DND-41 (cell line): ENCODE measurements at regions not wholly inside any gene's neighbourhood (a gene's known extent, or its start where the extent isn't known, plus 50 kb on each side); places are given as distances from the start of the nearest gene placed in this dataset.

Source experiments
- ATAC-seq: fragments of 200-7000 bp; cut with Tn5 transposase; 3 replicates; pipeline ENCODE4 v1.9.1; 2021; ENCODE audit warnings: low read depth; ENCODE audit not compliant: insufficient read depth
- DNase-seq: peaks from one replicate; pipeline ENCODE4 v3.0.0-alpha.2; 2020
- H2AFZ ChIP-seq: 2 replicates; pipeline ENCODE4 v1.6.0; 2012; ENCODE audit warnings: low read depth, low read length
- H3K27ac ChIP-seq: 2 replicates; pipeline ENCODE4 v1.5.1; 2012; ENCODE audit warnings: low read length, inconsistent platforms
- H3K27me3 ChIP-seq: fragments of 200-600 bp; sonication (generic); 2 replicates; pipeline ENCODE4 v1.6.0; 2012; ENCODE audit warnings: low read length, mild to moderate bottlenecking, inconsistent platforms; ENCODE audit not compliant: insufficient read depth, poor library complexity
- H3K36me3 ChIP-seq: 2 replicates; pipeline ENCODE4 v1.5.1; 2012; ENCODE audit warnings: low read length, inconsistent platforms; ENCODE audit not compliant: insufficient read depth
- H3K4me1 ChIP-seq: 2 replicates; pipeline ENCODE4 v1.5.1; 2012; ENCODE audit warnings: mild to moderate bottlenecking, low read length; ENCODE audit not compliant: insufficient read depth
- H3K4me2 ChIP-seq: 2 replicates; pipeline ENCODE4 v1.6.0; 2012; ENCODE audit warnings: mild to moderate bottlenecking, moderate library complexity, low read length, inconsistent platforms; ENCODE audit not compliant: insufficient read depth
- H3K4me3 ChIP-seq, 2 experiments: fragments of 200-600 bp in 1 of 2; shearing (Covaris generic) in 1 of 2; 2 replicates each; pipeline ENCODE4 v1.5.1; 2012 to 2016; ENCODE audit warnings: inconsistent platforms in 2 of 2, low read length in 2 of 2, mild to moderate bottlenecking in 2 of 2, low read depth in 1 of 2, moderate library complexity in 1 of 2
- H3K79me2 ChIP-seq: 2 replicates; pipeline ENCODE4 v1.6.0; 2012; ENCODE audit warnings: low read length, inconsistent platforms; ENCODE audit not compliant: insufficient read depth
- H3K9ac ChIP-seq: 2 replicates; pipeline ENCODE4 v1.6.0; 2012; ENCODE audit warnings: low read depth, mild to moderate bottlenecking, inconsistent platforms, low read length, moderate library complexity
- H3K9me3 ChIP-seq: 2 replicates; pipeline ENCODE4 v1.5.1; 2012; ENCODE audit warnings: low read length, moderate library complexity, mild to moderate bottlenecking, inconsistent platforms; ENCODE audit not compliant: insufficient read depth, severe bottlenecking
- H4K20me1 ChIP-seq: 2 replicates; pipeline ENCODE4 v1.6.0; 2012; ENCODE audit warnings: low read length; ENCODE audit not compliant: insufficient read depth
- EZH2 ChIP-seq: IDR thresholded peaks from 3 replicates; pipeline ENCODE4 v1.6.1; 2012; ENCODE audit warnings: borderline replicate concordance, low read depth, mild to moderate bottlenecking, moderate library complexity, low read length, inconsistent platforms; ENCODE audit not compliant: severe bottlenecking
- TF ChIP-seq, protein P1 (sequence below): IDR thresholded peaks from 2 replicates; pipeline ENCODE4 v1.5.1; 2012; ENCODE audit warnings: borderline replicate concordance, low read length, moderate library complexity, mild to moderate bottlenecking; ENCODE audit not compliant: poor library complexity, severe bottlenecking; ENCODE audit errors: extremely low read depth

DNA sequence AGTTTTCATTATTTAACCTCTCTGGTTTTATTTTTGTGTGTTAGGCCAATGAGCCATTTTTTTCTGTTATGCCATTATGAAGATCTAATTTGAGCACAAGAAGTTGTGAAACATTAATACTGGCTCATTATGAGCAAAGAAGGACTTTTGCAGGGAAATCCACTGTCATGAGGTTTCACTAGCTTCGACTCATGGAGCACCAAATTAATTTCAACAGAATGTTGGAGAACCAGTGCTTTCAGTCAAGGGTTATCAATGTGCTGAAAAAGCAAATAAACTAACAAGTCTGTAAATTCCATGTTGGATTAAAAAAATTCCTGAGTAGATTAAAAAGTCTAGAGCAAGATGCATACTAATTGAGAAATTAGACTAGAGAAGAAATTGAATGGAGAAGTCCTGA, 594.2 kb upstream of the FZD8 start:
- Histone ChIP-seq H4K20me1 (no peaks in the 10 kb centered on the region), H3K79me2 (no peaks in the 10 kb centered on the region), H3K4me3 (no peak overlapping the region), H3K36me3 (no peaks in the 10 kb centered on the region), H3K9ac (no peak overlapping the region), H3K27me3 (no peaks in the 10 kb centered on the region), H2AFZ (no peak overlapping the region), H3K9me3 (no peaks in the 10 kb centered on the region), H3K27ac (no peak overlapping the region), H3K4me1 (no peaks in the 10 kb centered on the region), H3K4me2 (no peak overlapping the region)
- TF ChIP-seq, protein P1, sequence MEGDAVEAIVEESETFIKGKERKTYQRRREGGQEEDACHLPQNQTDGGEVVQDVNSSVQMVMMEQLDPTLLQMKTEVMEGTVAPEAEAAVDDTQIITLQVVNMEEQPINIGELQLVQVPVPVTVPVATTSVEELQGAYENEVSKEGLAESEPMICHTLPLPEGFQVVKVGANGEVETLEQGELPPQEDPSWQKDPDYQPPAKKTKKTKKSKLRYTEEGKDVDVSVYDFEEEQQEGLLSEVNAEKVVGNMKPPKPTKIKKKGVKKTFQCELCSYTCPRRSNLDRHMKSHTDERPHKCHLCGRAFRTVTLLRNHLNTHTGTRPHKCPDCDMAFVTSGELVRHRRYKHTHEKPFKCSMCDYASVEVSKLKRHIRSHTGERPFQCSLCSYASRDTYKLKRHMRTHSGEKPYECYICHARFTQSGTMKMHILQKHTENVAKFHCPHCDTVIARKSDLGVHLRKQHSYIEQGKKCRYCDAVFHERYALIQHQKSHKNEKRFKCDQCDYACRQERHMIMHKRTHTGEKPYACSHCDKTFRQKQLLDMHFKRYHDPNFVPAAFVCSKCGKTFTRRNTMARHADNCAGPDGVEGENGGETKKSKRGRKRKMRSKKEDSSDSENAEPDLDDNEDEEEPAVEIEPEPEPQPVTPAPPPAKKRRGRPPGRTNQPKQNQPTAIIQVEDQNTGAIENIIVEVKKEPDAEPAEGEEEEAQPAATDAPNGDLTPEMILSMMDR: no peak
- no peak for TF ChIP-seq EZH2
- ATAC-seq (no peak), DNase-seq (no peak)

DNA sequence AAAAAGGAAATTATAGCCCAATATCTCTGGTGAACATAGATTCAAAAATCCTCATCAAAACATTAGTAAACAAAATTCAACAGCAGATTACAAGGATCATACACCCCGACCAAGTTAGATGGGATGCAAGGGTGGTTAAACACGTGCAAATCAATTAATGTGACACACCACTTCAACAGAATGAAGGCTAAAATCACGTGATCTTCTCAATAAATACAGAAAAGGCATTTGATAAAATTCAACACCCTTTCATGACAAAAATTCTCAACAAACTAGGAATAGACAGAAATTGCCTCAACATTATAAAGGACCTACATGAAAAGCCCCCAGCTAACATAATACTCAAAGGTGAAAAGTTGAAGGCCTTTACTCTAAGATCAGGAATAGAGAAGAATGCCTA, 590.8 kb upstream of the FZD8 start:
- no peak overlapping the region for H3K4me3 ChIP-seq
- no peaks in the 10 kb centered on the region for H4K20me1 ChIP-seq
- H3K27ac ChIP-seq: no peak overlapping the region
- no peaks in the 10 kb centered on the region for H3K27me3 ChIP-seq
- no peaks in the 10 kb centered on the region for H3K9me3 ChIP-seq
- DNase-seq: no peak
- no peak for TF ChIP-seq EZH2
- TF ChIP-seq, protein P1: no peak
- H3K36me3 ChIP-seq: no peaks in the 10 kb centered on the region
- H3K9ac ChIP-seq: no peak overlapping the region
- ATAC-seq: no peak
- H3K4me1 ChIP-seq: no peaks in the 10 kb centered on the region
- no peaks in the 10 kb centered on the region for H3K79me2 ChIP-seq
- no peak overlapping the region for H3K4me2 ChIP-seq
- H2AFZ ChIP-seq: no peak overlapping the region

DNA sequence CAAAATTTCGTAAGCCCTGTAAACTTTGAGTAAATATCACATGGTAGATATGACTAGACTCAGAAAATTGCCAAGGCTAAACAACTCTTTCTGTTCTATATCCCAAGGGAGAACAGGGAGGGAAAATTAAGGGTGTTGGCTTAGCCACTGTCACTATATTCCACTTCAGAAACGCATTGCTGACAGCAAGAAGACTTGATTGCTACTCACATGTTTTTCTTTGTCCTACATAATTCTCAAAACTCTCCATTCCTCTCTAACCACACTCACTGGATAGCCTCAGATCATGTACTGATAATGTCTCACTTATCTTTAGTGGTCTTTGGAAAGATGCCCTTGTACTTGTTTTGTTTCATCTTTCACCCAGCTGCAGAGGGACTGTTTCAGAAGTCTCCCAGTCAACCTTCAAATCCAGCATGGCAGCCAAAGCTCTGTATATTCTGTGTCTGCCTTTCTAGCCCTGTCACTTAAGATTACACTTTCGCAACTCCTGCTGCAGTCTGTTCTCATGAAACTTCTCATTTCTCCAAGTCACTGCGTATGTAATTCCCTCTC, 582.4 kb upstream of the FZD8 start:
- H3K4me2 ChIP-seq: no peak overlapping the region
- no peak overlapping the region for H2AFZ ChIP-seq
- ATAC-seq (no peak), DNase-seq (no peak)
- no peaks in the 10 kb centered on the region for H3K36me3 ChIP-seq
- no peak overlapping the region for H3K27ac ChIP-seq
- no peak for TF ChIP-seq EZH2
- TF ChIP-seq, protein P1: no peak
- 0 out of 2 replicates have a peak, but pooled peaks cover 7% of the 10 kb centered on the region for H3K4me1 ChIP-seq
- H3K79me2 ChIP-seq: no peaks in the 10 kb centered on the region
- no peaks in the 10 kb centered on the region for H3K9me3 ChIP-seq
- H3K9ac ChIP-seq: no peak overlapping the region
- H4K20me1 ChIP-seq: no peaks in the 10 kb centered on the region
- no peak overlapping the region for H3K4me3 ChIP-seq
- no peaks in the 10 kb centered on the region for H3K27me3 ChIP-seq

DNA sequence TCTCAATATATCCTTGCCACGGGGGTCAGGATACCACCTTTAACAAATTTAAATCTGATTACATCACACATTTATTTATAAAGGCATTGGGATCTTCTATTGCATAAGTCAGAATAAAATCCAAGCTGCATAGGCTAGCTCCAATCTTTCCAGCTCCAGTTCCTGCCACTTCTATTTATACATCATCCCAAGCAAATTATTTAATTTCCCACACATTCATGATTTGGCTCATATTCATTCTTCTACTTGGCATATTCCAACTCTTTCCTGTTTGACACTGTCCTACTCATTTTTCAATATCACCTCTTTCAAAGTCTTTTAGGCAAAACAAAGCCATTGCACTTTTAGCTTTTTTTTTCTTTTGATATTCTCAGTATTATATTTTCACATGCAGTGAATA, 579.0 kb upstream of the FZD8 start:
- ATAC-seq: no peak

More for the DNA sequence above, 579.0 kb upstream of the FZD8 start:
- no peak overlapping the region for H3K4me3 ChIP-seq
- H3K4me2 ChIP-seq: no peak overlapping the region
- DNase-seq: no peak
- H3K9me3 ChIP-seq: no peaks in the 10 kb centered on the region
- H4K20me1 ChIP-seq: no peaks in the 10 kb centered on the region
- no peak overlapping the region for H3K27ac ChIP-seq
- H3K79me2 ChIP-seq: no peaks in the 10 kb centered on the region
- 0 out of 2 replicates have a peak, but pooled peaks cover 7% of the 10 kb centered on the region for H3K4me1 ChIP-seq
- H3K36me3 ChIP-seq: no peaks in the 10 kb centered on the region
- H2AFZ ChIP-seq: no peak overlapping the region
- H3K9ac ChIP-seq: no peak overlapping the region
- no peaks in the 10 kb centered on the region for H3K27me3 ChIP-seq
- TF ChIP-seq, protein P1: no peak
- no peak for TF ChIP-seq EZH2
